DOHH2 (cell line): ENCODE measurements at regions not wholly inside any gene's neighbourhood (a gene's known extent, or its start where the extent isn't known, plus 50 kb on each side); places are given as distances from the start of the nearest gene placed in this dataset.
"Not testable (repeated sequence)": the region's sequence is repeated elsewhere in the genome, so short reads cannot be mapped to it uniquely, and the experiment has no call there.

Experiments
- H3F3A ChIP-seq: fragments of 200-600 bp; sonication (generic), shearing (Covaris generic); 2 replicates; pipeline ENCODE4 v1.6.0; 2016; ENCODE audit warnings: antibody characterized with exemption, mild to moderate bottlenecking; ENCODE audit not compliant: control insufficient read depth, insufficient read depth
- H3K27ac ChIP-seq: fragments of 200-600 bp; sonication (generic); 2 replicates; pipeline ENCODE4 v1.5.1; 2014; ENCODE audit warnings: low read depth, mild to moderate bottlenecking, low read length, moderate library complexity
- H3K27me3 ChIP-seq: fragments of 200-600 bp; sonication (generic); 2 replicates; pipeline ENCODE4 v1.6.1; 2014; ENCODE audit warnings: mild to moderate bottlenecking, low read length, mixed read lengths; ENCODE audit not compliant: control insufficient read depth
- H3K36me3 ChIP-seq: fragments of 200-600 bp; sonication (generic); 2 replicates; pipeline ENCODE4 v1.6.1; 2014; ENCODE audit warnings: mild to moderate bottlenecking, low read length, moderate library complexity, mixed read lengths; ENCODE audit not compliant: control insufficient read depth
- H3K4me1 ChIP-seq: fragments of 200-600 bp; sonication (generic); 2 replicates; pipeline ENCODE4 v1.6.1; 2014; ENCODE audit warnings: mild to moderate bottlenecking, low read length, mixed read lengths; ENCODE audit not compliant: control insufficient read depth
- H3K4me2 ChIP-seq: fragments of 200-600 bp; sonication (generic); 2 replicates; pipeline ENCODE4 v1.6.0; 2014; ENCODE audit warnings: mild to moderate bottlenecking, low read length, moderate library complexity
- H3K4me3 ChIP-seq: fragments of 200-600 bp; sonication (generic); 2 replicates; pipeline ENCODE4 v1.5.1; 2014; ENCODE audit warnings: mild to moderate bottlenecking, low read length, mixed read lengths
- H3K79me2 ChIP-seq: fragments of 200-600 bp; sonication (generic); 2 replicates; pipeline ENCODE4 v1.6.1; 2014; ENCODE audit warnings: mild to moderate bottlenecking, low read length, mixed read lengths; ENCODE audit not compliant: control insufficient read depth
- H3K9me2 ChIP-seq: fragments of 200-600 bp; sonication (generic); replicated peaks from 2 replicates; pipeline ENCODE4 v1.6.1; 2014; ENCODE audit warnings: mild to moderate bottlenecking, low read length, mixed read lengths; ENCODE audit not compliant: control insufficient read depth
- H3K9me3 ChIP-seq: fragments of 200-600 bp; sonication (generic); 2 replicates; pipeline ENCODE4 v1.6.1; 2014; ENCODE audit warnings: antibody characterized with exemption, low read length, mixed read lengths; ENCODE audit not compliant: control insufficient read depth, insufficient read depth
- H4K20me1 ChIP-seq: fragments of 200-600 bp; sonication (generic); 2 replicates; pipeline ENCODE4 v1.6.0; 2014; ENCODE audit warnings: low read depth, mild to moderate bottlenecking, antibody characterized with exemption, low read length, moderate library complexity; ENCODE audit not compliant: control insufficient read depth, insufficient read depth
- CTCF ChIP-seq: fragments of 200-600 bp; sonication (generic); IDR thresholded peaks from one replicate; pipeline ENCODE4 v1.5.1; 2014; ENCODE audit warnings: antibody characterized with exemption, mild to moderate bottlenecking, low read depth, low read length; ENCODE audit not compliant: poor library complexity, severe bottlenecking
- EZH2phosphoT487 ChIP-seq: fragments of 200-600 bp; sonication (generic); IDR thresholded peaks from 2 replicates; pipeline ENCODE4 v1.6.1; 2017; ENCODE audit warnings: borderline replicate concordance, mild to moderate bottlenecking, antibody characterized with exemption, low read length, moderate library complexity, mixed read lengths

DNA sequence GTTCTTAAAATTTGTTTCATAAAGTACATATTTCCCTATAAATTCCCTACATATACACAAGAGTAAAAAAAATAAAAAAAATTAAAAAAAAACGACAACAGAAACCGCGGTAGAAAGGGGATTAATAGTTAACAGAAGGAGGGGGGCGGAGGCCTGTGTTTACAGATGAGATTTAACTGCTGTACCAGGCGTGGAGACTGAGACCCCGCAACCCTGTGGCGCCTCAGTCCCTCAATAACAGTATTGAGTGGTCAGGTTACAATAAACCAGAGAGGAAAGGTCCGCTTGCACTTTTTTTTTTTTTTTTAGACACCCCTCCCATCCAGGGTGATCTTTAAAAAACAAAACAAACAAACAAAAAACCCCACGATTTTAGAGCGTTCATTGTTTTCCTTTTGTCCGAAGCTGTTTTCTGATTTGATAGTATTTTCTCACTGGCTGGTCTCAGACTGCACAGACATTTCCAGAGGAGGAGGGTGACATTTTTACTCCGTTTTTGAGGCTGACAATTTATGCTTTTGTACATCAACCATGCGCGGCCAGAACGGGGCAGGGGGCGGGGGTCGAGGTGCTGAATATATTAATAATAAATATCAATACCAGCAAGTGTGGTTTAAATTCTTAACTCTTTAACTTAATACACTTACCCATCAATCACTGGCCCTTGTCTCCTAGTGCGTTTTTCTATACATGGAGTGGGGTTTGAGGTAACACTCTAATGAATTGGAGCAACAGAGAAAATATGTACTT is 1223.9 kb downstream of the BRINP3 start:
- Histone ChIP-seq H3K4me2 (no peak overlapping the region), H3F3A (no peaks in the 10 kb centered on the region)
- TF ChIP-seq CTCF (no peak), EZH2phosphoT487 (no peak)

GRCh38 chr1:189261128-189261527 is 1216.5 kb downstream of the BRINP3 start:
- H3K27ac ChIP-seq, H3K27me3 ChIP-seq, H3F3A ChIP-seq, H3K4me2 ChIP-seq, H4K20me1 ChIP-seq, H3K4me1 ChIP-seq, H3K4me3 ChIP-seq, H3K9me3 ChIP-seq, H3K9me2 ChIP-seq, H3K79me2 ChIP-seq, H3K36me3 ChIP-seq: not testable (repeated sequence)

More for the DNA sequence above, 1223.9 kb downstream of the BRINP3 start:
- Histone ChIP-seq H4K20me1 (no peaks in the 10 kb centered on the region), H3K4me3 (no peak overlapping the region), H3K27ac (no peak overlapping the region), H3K79me2 (no peaks in the 10 kb centered on the region), H3K36me3 (no peaks in the 10 kb centered on the region), H3K9me2 (no peaks in the 10 kb centered on the region), H3K4me1 (no peaks in the 10 kb centered on the region), H3K27me3 (no peaks in the 10 kb centered on the region), H3K9me3 (no peaks in the 10 kb centered on the region)

- Histone ChIP-seq H3K36me3 (no peaks in the 10 kb centered on the region), H3K79me2 (no peaks in the 10 kb centered on the region), H3K27me3 (no peaks in the 10 kb centered on the region), H3F3A (no peaks in the 10 kb centered on the region), H3K4me2 (no peak overlapping the region), H3K4me3 (no peak overlapping the region), H3K27ac (no peak overlapping the region), H4K20me1 (no peaks in the 10 kb centered on the region), H3K9me2 (no peaks in the 10 kb centered on the region), H3K9me3 (peaks cover 10% of the 10 kb centered on the region), H3K4me1 (no peaks in the 10 kb centered on the region)
- TF ChIP-seq CTCF (no peak), EZH2phosphoT487 (no peak)
Observed at GRCh38 chr1:189269011-189269410, 1208.7 kb downstream of the BRINP3 start.

GRCh38 chr1:189274267-189274666 is 1203.4 kb downstream of the BRINP3 start:
- no peaks in the 10 kb centered on the region; the same call in 1 of the 2 replicates for H3K9me3 ChIP-seq
- no peaks in the 10 kb centered on the region for H4K20me1 ChIP-seq
- no peak overlapping the region for H3K27ac ChIP-seq
- H3K4me2 ChIP-seq: no peak overlapping the region
- no peaks in the 10 kb centered on the region for H3K4me1 ChIP-seq
- no peaks in the 10 kb centered on the region for H3K36me3 ChIP-seq
- H3K9me2 ChIP-seq: no peaks in the 10 kb centered on the region
- H3K79me2 ChIP-seq: no peaks in the 10 kb centered on the region
- H3K27me3 ChIP-seq: no peaks in the 10 kb centered on the region
- H3F3A ChIP-seq: no peaks in the 10 kb centered on the region
- no peak overlapping the region for H3K4me3 ChIP-seq
- TF ChIP-seq EZH2phosphoT487 (no peak), CTCF (no peak)
